Peyer's patch (tissue), 4 donors: ENCODE measurements at regions not wholly inside any gene's neighbourhood (a gene's known extent, or its start where the extent isn't known, plus 50 kb on each side); places are given as distances from the start of the nearest gene placed in this dataset.

Experiments used
- DNase-seq, 3 donors: peaks; one replicate each; pipeline ENCODE4 v3.0.0-alpha.2; 2017 to 2019
- H3K27ac ChIP-seq, 4 donors: fragments of 200-600 bp; sonication (generic); one replicate each; pipeline ENCODE4 v1.5.1; 2016 to 2019
- H3K27me3 ChIP-seq, 2 donors: fragments of 200-600 bp; sonication (generic); one replicate each; pipeline ENCODE4 v1.5.1; 2019
- H3K36me3 ChIP-seq, 3 donors: fragments of 200-600 bp; sonication (generic); one replicate each; pipeline ENCODE4 v1.5.1; 2016 to 2019
- H3K4me1 ChIP-seq, 4 donors: fragments of 200-600 bp; sonication (generic); one replicate each; pipeline ENCODE4 v1.5.1; 2016 to 2019
- H3K4me3 ChIP-seq, 4 donors: fragments of 200-600 bp; sonication (generic); 1 replicate in 3 of 4; 2 replicates in 1 of 4; pipeline ENCODE4 v1.5.1; 2016 to 2019; ENCODE audit warnings: mild to moderate bottlenecking in 1 of 4
- H3K9me3 ChIP-seq, 4 donors: fragments of 200-600 bp; sonication (generic); one replicate each; pipeline ENCODE4 v1.5.1; 2016 to 2019; ENCODE audit warnings: mild to moderate bottlenecking in 1 of 4
- POLR2A ChIP-seq, 2 donors: fragments of 450-650 bp; IDR thresholded peaks; one replicate each; pipeline ENCODE4 v1.5.1; 2017; ENCODE audit warnings: antibody characterized with exemption in 2 of 2, mild to moderate bottlenecking in 2 of 2, moderate library complexity in 2 of 2
- TF ChIP-seq, protein P1 (sequence below), 6 experiments: fragments of 450-650 bp in 4 of 6; fragments of 200-600 bp in 2 of 6; sonication (generic) in 1 of 6; IDR thresholded peaks; one replicate each; pipeline ENCODE4 v1.5.1; 2017 to 2019; ENCODE audit warnings: antibody characterized with exemption in 6 of 6, mild to moderate bottlenecking in 3 of 6, moderate library complexity in 1 of 6

- TF ChIP-seq, protein P1, sequence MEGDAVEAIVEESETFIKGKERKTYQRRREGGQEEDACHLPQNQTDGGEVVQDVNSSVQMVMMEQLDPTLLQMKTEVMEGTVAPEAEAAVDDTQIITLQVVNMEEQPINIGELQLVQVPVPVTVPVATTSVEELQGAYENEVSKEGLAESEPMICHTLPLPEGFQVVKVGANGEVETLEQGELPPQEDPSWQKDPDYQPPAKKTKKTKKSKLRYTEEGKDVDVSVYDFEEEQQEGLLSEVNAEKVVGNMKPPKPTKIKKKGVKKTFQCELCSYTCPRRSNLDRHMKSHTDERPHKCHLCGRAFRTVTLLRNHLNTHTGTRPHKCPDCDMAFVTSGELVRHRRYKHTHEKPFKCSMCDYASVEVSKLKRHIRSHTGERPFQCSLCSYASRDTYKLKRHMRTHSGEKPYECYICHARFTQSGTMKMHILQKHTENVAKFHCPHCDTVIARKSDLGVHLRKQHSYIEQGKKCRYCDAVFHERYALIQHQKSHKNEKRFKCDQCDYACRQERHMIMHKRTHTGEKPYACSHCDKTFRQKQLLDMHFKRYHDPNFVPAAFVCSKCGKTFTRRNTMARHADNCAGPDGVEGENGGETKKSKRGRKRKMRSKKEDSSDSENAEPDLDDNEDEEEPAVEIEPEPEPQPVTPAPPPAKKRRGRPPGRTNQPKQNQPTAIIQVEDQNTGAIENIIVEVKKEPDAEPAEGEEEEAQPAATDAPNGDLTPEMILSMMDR (IDR thresholded peaks at IDR 0.05): no peak
- no peak for TF ChIP-seq POLR2A (IDR thresholded peaks at IDR 0.05)
- H3K4me1 ChIP-seq: no peaks in the 10 kb centered on the region
Observed at GRCh38 chr5:93206203-93206602, 374.8 kb downstream of the NR2F1-AS1 start.

GRCh38 chr5:93201061-93201460 is 380.0 kb downstream of the NR2F1-AS1 start:
- Histone ChIP-seq H3K27me3 (no peaks in the 10 kb centered on the region), H3K4me3 (no peak overlapping the region), H3K4me1 (no peaks in the 10 kb centered on the region), H3K9me3 (no peaks in the 10 kb centered on the region), H3K27ac (no peak overlapping the region), H3K36me3 (no peaks in the 10 kb centered on the region)
- TF ChIP-seq, protein P1 (IDR thresholded peaks at IDR 0.05): no peak
- no peak for TF ChIP-seq POLR2A (IDR thresholded peaks at IDR 0.05)
- DNase-seq: no peak

More at GRCh38 chr5:93206203-93206602, 374.8 kb downstream of the NR2F1-AS1 start:
- no peaks in the 10 kb centered on the region for H3K9me3 ChIP-seq
- no peaks in the 10 kb centered on the region for H3K36me3 ChIP-seq
- H3K27me3 ChIP-seq: no peaks in the 10 kb centered on the region
- DNase-seq: no peak
- no peak overlapping the region for H3K27ac ChIP-seq
- H3K4me3 ChIP-seq: no peak overlapping the region

DNA sequence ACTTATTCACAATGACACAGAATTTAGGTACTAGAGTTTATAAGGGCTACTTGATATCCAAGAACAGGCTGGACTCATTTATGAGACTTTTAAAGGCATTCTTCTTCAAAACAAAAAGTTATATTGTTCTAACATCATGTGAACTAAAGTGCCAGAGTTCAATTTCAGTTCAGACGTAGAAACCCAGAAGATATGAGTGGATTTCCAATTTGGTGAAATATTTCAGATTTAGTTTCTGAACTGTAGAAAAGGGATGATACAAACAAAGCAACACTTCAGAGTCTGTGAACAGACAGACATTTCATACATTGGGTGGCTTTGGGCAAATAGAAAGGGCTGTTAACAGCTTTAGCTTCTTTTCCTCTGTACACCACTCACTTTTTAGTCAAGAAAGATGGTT is 384.0 kb downstream of the NR2F1-AS1 start:
- Histone ChIP-seq H3K27me3 (no peaks in the 10 kb centered on the region), H3K9me3 (no peaks in the 10 kb centered on the region), H3K4me1 (no peaks in the 10 kb centered on the region), H3K36me3 (no peaks in the 10 kb centered on the region), H3K4me3 (no peak overlapping the region), H3K27ac (no peak overlapping the region)
- no peak for DNase-seq
- TF ChIP-seq, protein P1 (IDR thresholded peaks at IDR 0.05): no peak
- TF ChIP-seq POLR2A (IDR thresholded peaks at IDR 0.05): no peak

DNA sequence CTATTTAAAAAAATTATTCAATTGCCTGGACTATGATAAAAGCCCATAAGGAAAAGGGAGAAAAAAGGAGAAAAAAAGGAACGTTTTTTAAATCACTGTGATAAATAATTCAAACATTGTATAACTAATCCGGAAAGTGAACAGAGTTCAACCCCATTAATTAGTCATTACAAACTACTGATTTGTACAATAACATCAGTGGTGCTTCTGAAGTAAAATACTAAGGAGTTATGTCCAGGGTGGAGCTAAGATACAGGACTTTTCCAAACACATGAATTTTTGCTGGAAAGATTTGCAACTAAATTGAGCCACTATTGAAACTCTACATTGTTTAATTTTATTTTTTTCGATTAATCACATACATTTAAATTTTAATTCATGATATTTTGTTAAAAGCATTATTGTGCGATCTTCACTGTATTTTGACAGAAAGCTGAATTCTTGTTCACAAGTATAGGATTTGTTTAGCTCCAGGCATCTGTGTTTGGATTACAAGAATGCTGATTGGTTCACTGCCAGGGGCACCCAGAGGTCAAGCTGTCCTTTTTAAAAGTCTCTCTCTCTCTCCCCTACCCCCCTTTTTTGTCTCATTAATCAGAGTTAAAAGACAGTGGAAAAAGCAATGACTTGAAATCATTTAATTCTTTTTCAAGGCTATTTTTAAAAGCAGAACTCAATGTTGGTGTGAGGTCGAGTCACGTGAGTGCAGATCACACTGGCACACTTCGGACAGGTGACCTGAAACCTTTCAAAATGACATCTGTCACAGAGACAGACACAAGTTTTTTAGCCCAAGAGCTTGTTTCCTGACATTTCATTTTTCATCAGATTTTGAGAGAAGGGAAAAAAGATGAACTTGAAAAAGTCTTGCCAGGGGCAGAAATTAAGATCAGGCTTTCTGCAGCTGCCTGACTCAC is 387.3 kb downstream of the NR2F1-AS1 start:
- Histone ChIP-seq H3K9me3 (no peaks in the 10 kb centered on the region), H3K4me3 (no peak overlapping the region), H3K27me3 (no peaks in the 10 kb centered on the region), H3K4me1 (no peaks in the 10 kb centered on the region), H3K36me3 (no peaks in the 10 kb centered on the region), H3K27ac (no peak overlapping the region)
- no peak for TF ChIP-seq POLR2A (IDR thresholded peaks at IDR 0.05)
- TF ChIP-seq, protein P1 (IDR thresholded peaks at IDR 0.05): no peak
- no peak for DNase-seq

- Histone ChIP-seq H3K27ac (no peak overlapping the region), H3K9me3 (no peaks in the 10 kb centered on the region), H3K4me1 (no peaks in the 10 kb centered on the region), H3K4me3 (no peak overlapping the region), H3K27me3 (no peaks in the 10 kb centered on the region), H3K36me3 (no peaks in the 10 kb centered on the region)
- no peak for TF ChIP-seq POLR2A (IDR thresholded peaks at IDR 0.05)
- TF ChIP-seq, protein P1 (IDR thresholded peaks at IDR 0.05): no peak
- no peak for DNase-seq
Observed at GRCh38 chr5:93192683-93193082, 388.3 kb downstream of the NR2F1-AS1 start.
